ENCODE measurements at regions not wholly inside any gene's neighbourhood (a gene's known extent, or its start where the extent isn't known, plus 50 kb on each side); places are given as distances from the start of the nearest gene placed in this dataset.

DNA sequence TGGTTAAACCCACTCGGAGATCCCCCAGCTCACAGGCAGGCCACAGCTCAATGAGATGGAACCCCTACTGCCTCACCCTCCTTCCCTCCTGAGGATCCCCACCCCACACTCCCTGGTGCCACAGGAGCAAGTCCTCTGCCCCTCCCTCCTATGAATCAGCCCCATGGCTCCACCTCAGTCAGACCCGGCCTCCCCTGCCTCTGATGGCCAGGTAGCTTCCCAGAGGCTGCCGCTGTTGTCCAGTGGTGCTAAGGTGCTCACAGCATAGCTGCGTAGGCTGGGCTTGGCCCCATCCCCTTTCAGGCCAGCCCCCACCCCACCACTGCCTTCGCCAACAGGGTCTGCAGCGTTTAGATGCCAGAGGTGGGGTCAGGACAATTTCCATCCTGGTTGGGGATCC lies 98.5 kb upstream of the IGSF21 start:
- peaks cover 0 to 2% of the 10 kb centered on the region in 2 experiments; a peak in 1 of 4 replicates for H3K4me1 ChIP-seq (ENCODE audit: control insufficient read depth in 1 of 2, insufficient read depth in 2 of 2, low read depth in 1 of 2, low read length in 1 of 2)
- no peaks in the 10 kb centered on the region for H3K27me3 ChIP-seq (ENCODE audit: insufficient read depth)
- H3K36me3 ChIP-seq (replicated peaks in 1 of 2; ENCODE audit: control insufficient read depth in 1 of 2, insufficient read depth in 2 of 2, low read length in 1 of 2): no peaks in the 10 kb centered on the region
- no peak overlapping the region for H3K27ac ChIP-seq (ENCODE audit: low read depth in 2 of 2, low read length in 1 of 2)
- 22% methylated on average over 2 of the region's 6 CpGs for WGBS (ENCODE audit: low lambda C conversion rate)
- no peak overlapping the region for H3K9ac ChIP-seq
- no peaks in the 10 kb centered on the region for H3F3A ChIP-seq (replicated peaks; ENCODE audit: insufficient read depth)
- H3K4me2 ChIP-seq: no peak overlapping the region
- ChIA-PET CTCF (interaction anchor here (1.4 kb wide), 1 partner anchor 24 kb away, joined by 5 read pairs; no protein-coding TSS in a partner anchor), POLR2A (no interaction called here)
- no peaks in the 10 kb centered on the region for H3K9me2 ChIP-seq
- H3K4me3 ChIP-seq (ENCODE audit: low read depth in 2 of 2, low read length in 1 of 2): no peak overlapping the region
- H4K20me1 ChIP-seq (ENCODE audit: insufficient read depth): no peaks in the 10 kb centered on the region
- H3K9me3 ChIP-seq: no peaks in the 10 kb centered on the region
- DNase-seq: no peak
- no peak overlapping the region for H2AFZ ChIP-seq (ENCODE audit: low read depth)
- TF ChIP-seq ELF1 (IDR thresholded peaks at IDR 0.05) (no peak), TAF1 (IDR thresholded peaks at IDR 0.05; ENCODE audit: borderline replicate concordance, low read depth, low read length) (no peak), MXI1 (IDR thresholded peaks at IDR 0.05; ENCODE audit: low read depth, low read length) (no peak), JUND (IDR thresholded peaks at IDR 0.05) (no peak), GATA2 (CRISPR knock-in tag; IDR thresholded peaks at IDR 0.05) (no peak), RAD21 (IDR thresholded peaks at IDR 0.05; ENCODE audit: low read length) (no peak), FOXM1 (IDR thresholded peaks at IDR 0.05; ENCODE audit: low read depth) (no peak), TEAD4 (IDR thresholded peaks at IDR 0.05; ENCODE audit: borderline replicate concordance, insufficient read depth) (no peak), EP300 (IDR thresholded peaks at IDR 0.05; ENCODE audit: borderline replicate concordance in 1 of 2, low read depth in 1 of 2, low read length in 1 of 2) (no peak), RCOR1 (IDR thresholded peaks at IDR 0.05; ENCODE audit: low read length) (no peak), MEF2A (IDR thresholded peaks at IDR 0.05; ENCODE audit: borderline replicate concordance, low read depth) (no peak)
- TF ChIP-seq, protein P1, sequence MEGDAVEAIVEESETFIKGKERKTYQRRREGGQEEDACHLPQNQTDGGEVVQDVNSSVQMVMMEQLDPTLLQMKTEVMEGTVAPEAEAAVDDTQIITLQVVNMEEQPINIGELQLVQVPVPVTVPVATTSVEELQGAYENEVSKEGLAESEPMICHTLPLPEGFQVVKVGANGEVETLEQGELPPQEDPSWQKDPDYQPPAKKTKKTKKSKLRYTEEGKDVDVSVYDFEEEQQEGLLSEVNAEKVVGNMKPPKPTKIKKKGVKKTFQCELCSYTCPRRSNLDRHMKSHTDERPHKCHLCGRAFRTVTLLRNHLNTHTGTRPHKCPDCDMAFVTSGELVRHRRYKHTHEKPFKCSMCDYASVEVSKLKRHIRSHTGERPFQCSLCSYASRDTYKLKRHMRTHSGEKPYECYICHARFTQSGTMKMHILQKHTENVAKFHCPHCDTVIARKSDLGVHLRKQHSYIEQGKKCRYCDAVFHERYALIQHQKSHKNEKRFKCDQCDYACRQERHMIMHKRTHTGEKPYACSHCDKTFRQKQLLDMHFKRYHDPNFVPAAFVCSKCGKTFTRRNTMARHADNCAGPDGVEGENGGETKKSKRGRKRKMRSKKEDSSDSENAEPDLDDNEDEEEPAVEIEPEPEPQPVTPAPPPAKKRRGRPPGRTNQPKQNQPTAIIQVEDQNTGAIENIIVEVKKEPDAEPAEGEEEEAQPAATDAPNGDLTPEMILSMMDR (IDR thresholded peaks at IDR 0.05): no peak
- TF ChIP-seq, protein P2, sequence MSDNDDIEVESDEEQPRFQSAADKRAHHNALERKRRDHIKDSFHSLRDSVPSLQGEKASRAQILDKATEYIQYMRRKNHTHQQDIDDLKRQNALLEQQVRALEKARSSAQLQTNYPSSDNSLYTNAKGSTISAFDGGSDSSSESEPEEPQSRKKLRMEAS (IDR thresholded peaks at IDR 0.05; ENCODE audit: low read depth): no peak
- TF ChIP-seq, protein P3, sequence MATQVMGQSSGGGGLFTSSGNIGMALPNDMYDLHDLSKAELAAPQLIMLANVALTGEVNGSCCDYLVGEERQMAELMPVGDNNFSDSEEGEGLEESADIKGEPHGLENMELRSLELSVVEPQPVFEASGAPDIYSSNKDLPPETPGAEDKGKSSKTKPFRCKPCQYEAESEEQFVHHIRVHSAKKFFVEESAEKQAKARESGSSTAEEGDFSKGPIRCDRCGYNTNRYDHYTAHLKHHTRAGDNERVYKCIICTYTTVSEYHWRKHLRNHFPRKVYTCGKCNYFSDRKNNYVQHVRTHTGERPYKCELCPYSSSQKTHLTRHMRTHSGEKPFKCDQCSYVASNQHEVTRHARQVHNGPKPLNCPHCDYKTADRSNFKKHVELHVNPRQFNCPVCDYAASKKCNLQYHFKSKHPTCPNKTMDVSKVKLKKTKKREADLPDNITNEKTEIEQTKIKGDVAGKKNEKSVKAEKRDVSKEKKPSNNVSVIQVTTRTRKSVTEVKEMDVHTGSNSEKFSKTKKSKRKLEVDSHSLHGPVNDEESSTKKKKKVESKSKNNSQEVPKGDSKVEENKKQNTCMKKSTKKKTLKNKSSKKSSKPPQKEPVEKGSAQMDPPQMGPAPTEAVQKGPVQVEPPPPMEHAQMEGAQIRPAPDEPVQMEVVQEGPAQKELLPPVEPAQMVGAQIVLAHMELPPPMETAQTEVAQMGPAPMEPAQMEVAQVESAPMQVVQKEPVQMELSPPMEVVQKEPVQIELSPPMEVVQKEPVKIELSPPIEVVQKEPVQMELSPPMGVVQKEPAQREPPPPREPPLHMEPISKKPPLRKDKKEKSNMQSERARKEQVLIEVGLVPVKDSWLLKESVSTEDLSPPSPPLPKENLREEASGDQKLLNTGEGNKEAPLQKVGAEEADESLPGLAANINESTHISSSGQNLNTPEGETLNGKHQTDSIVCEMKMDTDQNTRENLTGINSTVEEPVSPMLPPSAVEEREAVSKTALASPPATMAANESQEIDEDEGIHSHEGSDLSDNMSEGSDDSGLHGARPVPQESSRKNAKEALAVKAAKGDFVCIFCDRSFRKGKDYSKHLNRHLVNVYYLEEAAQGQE (IDR thresholded peaks at IDR 0.05; ENCODE audit: low read depth, low read length): no peak
- TF ChIP-seq, protein P4, sequence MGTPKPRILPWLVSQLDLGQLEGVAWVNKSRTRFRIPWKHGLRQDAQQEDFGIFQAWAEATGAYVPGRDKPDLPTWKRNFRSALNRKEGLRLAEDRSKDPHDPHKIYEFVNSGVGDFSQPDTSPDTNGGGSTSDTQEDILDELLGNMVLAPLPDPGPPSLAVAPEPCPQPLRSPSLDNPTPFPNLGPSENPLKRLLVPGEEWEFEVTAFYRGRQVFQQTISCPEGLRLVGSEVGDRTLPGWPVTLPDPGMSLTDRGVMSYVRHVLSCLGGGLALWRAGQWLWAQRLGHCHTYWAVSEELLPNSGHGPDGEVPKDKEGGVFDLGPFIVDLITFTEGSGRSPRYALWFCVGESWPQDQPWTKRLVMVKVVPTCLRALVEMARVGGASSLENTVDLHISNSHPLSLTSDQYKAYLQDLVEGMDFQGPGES (IDR thresholded peaks at IDR 0.05; ENCODE audit: low read depth, low read length): no peak
- H3K79me2 ChIP-seq (ENCODE audit: insufficient read depth): no peaks in the 10 kb centered on the region
